Thyroid gland (tissue), 4 donors: ENCODE measurements at regions not wholly inside any gene's neighbourhood (a gene's known extent, or its start where the extent isn't known, plus 50 kb on each side); places are given as distances from the start of the nearest gene placed in this dataset.

Source experiments
- DNase-seq, 2 donors: peaks; one replicate each; pipeline ENCODE4 v3.0.0-alpha.2; 2019
- H3K27ac ChIP-seq, 3 donors: fragments of 200-600 bp; sonication (generic); 1 replicate in 2 of 3; 2 replicates in 1 of 3; pipeline ENCODE4 v1.5.1; 2016 to 2019; ENCODE audit warnings: mild to moderate bottlenecking in 1 of 3, moderate library complexity in 1 of 3
- H3K27me3 ChIP-seq: fragments of 200-600 bp; sonication (generic); one replicate; pipeline ENCODE4 v1.5.1; 2019
- H3K36me3 ChIP-seq, 2 donors: fragments of 200-600 bp; sonication (generic); one replicate each; pipeline ENCODE4 v1.5.1; 2016 to 2019
- H3K4me1 ChIP-seq, 2 donors: fragments of 200-600 bp; sonication (generic); one replicate each; pipeline ENCODE4 v1.5.1; 2017 to 2019
- H3K4me3 ChIP-seq, 3 donors: fragments of 200-600 bp; sonication (generic); replicated peaks in 1 of 3; 1 replicate in 2 of 3; 2 replicates in 1 of 3; pipeline ENCODE4 v1.5.1; 2016; ENCODE audit warnings: mild to moderate bottlenecking in 1 of 3
- H3K9me3 ChIP-seq: fragments of 200-600 bp; sonication (generic); one replicate; pipeline ENCODE4 v1.5.1; 2017
- POLR2A ChIP-seq, 2 donors: fragments of 450-650 bp; IDR thresholded peaks; one replicate each; pipeline ENCODE4 v1.6.1; 2017; ENCODE audit warnings: antibody characterized with exemption in 2 of 2, mild to moderate bottlenecking in 2 of 2, moderate library complexity in 1 of 2
- WGBS, 2 donors: methylation state at CpG; one replicate each; pipeline ENCODE4 v1.1.5; 2017; 5-methylcytosine and 5-hydroxymethylcytosine counted together
- intact Hi-C: fragments of 100-400 bp; cut with DNase I; formaldehyde crosslinking; loops from one replicate; pipeline ENCODE4 v1.15.1; 2023
- TF ChIP-seq, protein P1 (sequence below), 6 experiments: fragments of 200-600 bp in 3 of 6; fragments of 450-650 bp in 3 of 6; sonication (generic) in 3 of 6; IDR thresholded peaks; one replicate each; pipeline ENCODE4 v1.5.1; 2016 to 2019; ENCODE audit warnings: antibody characterized with exemption in 6 of 6, mild to moderate bottlenecking in 2 of 6, inconsistent platforms in 1 of 6, moderate library complexity in 1 of 6

DNA sequence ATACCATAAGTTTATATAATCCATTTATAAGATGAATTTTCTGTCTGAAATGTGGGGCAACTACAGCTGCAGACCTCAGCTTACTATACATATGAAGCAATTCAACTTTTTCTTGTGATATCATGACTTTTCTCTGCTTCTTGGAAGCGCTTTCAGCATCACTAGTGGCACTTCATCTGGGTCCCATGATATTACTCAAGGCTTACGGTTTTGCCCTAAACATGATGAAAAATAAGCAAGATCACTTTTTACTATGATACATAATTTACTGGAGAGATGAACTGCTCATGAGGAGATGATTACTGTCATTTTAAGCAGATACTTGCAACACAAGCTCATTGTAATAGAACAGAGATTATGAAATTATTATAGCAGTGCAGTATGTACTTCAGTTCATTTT, 258.0 kb upstream of the ZSWIM2 start:
- WGBS, 2 donors = 91 to 96% methylated on average over 2 of the region's 2 CpGs
- TF ChIP-seq, protein P1, sequence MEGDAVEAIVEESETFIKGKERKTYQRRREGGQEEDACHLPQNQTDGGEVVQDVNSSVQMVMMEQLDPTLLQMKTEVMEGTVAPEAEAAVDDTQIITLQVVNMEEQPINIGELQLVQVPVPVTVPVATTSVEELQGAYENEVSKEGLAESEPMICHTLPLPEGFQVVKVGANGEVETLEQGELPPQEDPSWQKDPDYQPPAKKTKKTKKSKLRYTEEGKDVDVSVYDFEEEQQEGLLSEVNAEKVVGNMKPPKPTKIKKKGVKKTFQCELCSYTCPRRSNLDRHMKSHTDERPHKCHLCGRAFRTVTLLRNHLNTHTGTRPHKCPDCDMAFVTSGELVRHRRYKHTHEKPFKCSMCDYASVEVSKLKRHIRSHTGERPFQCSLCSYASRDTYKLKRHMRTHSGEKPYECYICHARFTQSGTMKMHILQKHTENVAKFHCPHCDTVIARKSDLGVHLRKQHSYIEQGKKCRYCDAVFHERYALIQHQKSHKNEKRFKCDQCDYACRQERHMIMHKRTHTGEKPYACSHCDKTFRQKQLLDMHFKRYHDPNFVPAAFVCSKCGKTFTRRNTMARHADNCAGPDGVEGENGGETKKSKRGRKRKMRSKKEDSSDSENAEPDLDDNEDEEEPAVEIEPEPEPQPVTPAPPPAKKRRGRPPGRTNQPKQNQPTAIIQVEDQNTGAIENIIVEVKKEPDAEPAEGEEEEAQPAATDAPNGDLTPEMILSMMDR (IDR thresholded peaks at IDR 0.05) = no peak
- no peak for TF ChIP-seq POLR2A (IDR thresholded peaks at IDR 0.05)
- intact Hi-C loops = no loop called here

DNA sequence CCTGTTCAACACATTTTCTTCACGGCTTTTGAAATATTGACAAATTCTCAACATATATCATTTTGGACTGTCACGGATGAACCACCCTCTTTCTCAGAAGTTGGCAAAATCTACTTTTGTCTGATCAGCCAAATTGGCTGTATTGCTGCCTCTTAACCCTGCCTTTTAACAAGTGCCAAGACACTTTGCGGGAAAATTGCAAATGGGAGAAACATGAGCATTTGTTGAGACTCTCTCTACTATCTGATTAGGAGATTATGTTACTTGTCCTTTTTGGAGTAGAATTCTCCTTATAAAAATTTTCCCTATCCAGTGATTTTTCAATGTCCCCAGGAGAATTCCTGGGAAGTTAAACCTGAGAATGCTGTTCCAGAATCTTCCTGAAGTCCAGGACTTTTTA, 256.2 kb upstream of the ZSWIM2 start:
- Histone ChIP-seq H3K9me3 (no peaks in the 10 kb centered on the region), H3K36me3 (no peaks in the 10 kb centered on the region), H3K4me1 (no peaks in the 10 kb centered on the region), H3K27ac (no peak overlapping the region), H3K27me3 (no peaks in the 10 kb centered on the region), H3K4me3 (no peak overlapping the region)
- intact Hi-C loops = no loop called here
- no peak for TF ChIP-seq POLR2A (IDR thresholded peaks at IDR 0.05)
- TF ChIP-seq, protein P1 (IDR thresholded peaks at IDR 0.05) = no peak
- 84 to 89% methylated on average over 3 of the region's 3 CpGs for WGBS, 2 donors
- no peak for DNase-seq

More for the DNA sequence above, 258.0 kb upstream of the ZSWIM2 start:
- no peaks in the 10 kb centered on the region for H3K36me3 ChIP-seq
- H3K4me3 ChIP-seq = no peak overlapping the region
- no peaks in the 10 kb centered on the region for H3K4me1 ChIP-seq
- no peak overlapping the region for H3K27ac ChIP-seq
- H3K9me3 ChIP-seq = no peaks in the 10 kb centered on the region
- DNase-seq = no peak
- H3K27me3 ChIP-seq = no peaks in the 10 kb centered on the region

DNA sequence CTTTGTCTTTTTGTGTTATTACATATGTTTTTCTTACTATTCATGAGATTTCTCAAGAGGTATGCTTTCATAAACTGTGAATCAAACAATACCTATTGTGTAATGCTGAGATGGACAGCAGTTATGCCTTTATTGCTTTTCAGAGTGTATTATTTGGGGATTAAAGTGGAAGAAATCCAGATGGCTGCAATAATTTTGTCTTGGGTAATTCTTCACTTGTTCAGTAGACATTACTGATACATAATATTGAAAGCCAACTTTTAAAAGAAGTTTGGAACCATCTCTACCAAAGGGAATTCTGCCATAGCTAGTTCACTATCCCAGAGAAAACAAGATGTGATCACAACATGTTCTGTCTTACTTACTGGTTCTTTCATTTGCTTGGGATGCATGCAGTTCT, 253.4 kb upstream of the ZSWIM2 start:
- no peaks in the 10 kb centered on the region for H3K4me1 ChIP-seq
- no peak for DNase-seq
- H3K27me3 ChIP-seq = no peaks in the 10 kb centered on the region
- no peak overlapping the region for H3K27ac ChIP-seq
- no peaks in the 10 kb centered on the region for H3K36me3 ChIP-seq
- no peaks in the 10 kb centered on the region for H3K9me3 ChIP-seq
- intact Hi-C loops = no loop called here
- no peak overlapping the region for H3K4me3 ChIP-seq
- TF ChIP-seq, protein P1 (IDR thresholded peaks at IDR 0.05) = no peak
- no peak for TF ChIP-seq POLR2A (IDR thresholded peaks at IDR 0.05)

DNA sequence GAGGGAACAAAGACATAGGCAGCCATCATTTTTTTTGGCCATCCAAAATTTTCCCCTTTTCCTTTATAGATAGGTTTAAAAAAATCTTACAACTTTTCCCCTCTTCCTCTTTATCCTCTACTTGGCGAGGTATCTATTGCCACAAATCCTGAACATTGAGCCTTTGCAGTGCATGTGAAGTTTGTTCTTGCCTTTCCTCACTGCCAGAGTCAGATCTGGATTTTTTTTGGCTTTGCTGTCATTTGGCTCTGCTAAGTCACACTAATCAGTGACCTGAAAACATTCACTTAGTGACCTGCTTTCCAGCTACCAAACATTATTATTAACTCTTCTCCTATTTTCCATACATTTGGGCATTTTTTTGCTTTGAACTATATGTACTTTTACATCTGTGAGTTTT, 249.2 kb upstream of the ZSWIM2 start:
- no peak for DNase-seq
- Histone ChIP-seq H3K4me1 (no peaks in the 10 kb centered on the region), H3K27me3 (no peaks in the 10 kb centered on the region), H3K4me3 (no peak overlapping the region), H3K9me3 (no peaks in the 10 kb centered on the region), H3K27ac (no peak overlapping the region), H3K36me3 (no peaks in the 10 kb centered on the region)
- intact Hi-C loops = no loop called here
- TF ChIP-seq, protein P1 (IDR thresholded peaks at IDR 0.05) = no peak
- TF ChIP-seq POLR2A (IDR thresholded peaks at IDR 0.05) = no peak
- WGBS, 2 donors = 69 to 75% methylated on average over 1 of the region's 1 CpG

DNA sequence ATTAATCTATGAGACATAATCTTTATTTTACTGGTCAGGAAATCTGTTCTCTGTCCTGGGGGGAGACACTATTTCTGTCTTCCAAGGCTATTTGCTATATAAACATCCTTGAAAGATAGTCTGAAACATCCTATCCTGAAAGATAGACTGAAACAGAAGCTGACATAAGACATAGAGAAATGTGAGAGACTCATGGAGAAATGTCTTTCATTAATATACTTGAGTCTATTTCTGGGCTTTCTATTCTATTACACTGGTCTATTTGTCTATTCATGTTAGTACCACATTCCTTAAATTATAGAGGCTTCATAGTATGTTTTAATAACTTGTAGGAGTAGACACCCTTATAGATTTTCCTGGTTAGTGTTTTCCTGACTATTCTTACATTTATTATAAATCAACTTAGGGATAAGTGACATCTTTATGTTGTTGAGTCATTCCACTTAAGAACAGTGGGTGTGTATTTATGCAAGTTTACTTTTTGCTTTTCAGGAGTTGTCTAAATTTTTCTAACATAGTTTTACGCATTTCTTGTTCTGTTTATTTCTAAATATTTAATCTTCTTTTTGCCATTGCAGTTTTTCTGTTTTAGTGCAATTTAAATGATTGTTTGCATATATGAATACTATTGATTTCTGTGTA, 244.9 kb upstream of the ZSWIM2 start:
- no peak overlapping the region for H3K4me3 ChIP-seq
- TF ChIP-seq, protein P1 (IDR thresholded peaks at IDR 0.05) = no peak
- no peak for TF ChIP-seq POLR2A (IDR thresholded peaks at IDR 0.05)
- 92% methylated on average over 1 of the region's 1 CpG for WGBS, 2 donors
- H3K9me3 ChIP-seq = no peaks in the 10 kb centered on the region
- no peaks in the 10 kb centered on the region for H3K36me3 ChIP-seq
- intact Hi-C loops = no loop called here
- no peak for DNase-seq
- no peaks in the 10 kb centered on the region for H3K4me1 ChIP-seq
- H3K27ac ChIP-seq = no peak overlapping the region
- no peaks in the 10 kb centered on the region for H3K27me3 ChIP-seq
